Activated CD4-positive, alpha-beta T cell treated with anti-CD3 and anti-CD28 coated beads, Interleukin-2, amount 50 U/mL, for 24 hours (primary cell): ENCODE measurements at regions not wholly inside any gene's neighbourhood (a gene's known extent, or its start where the extent isn't known, plus 50 kb on each side); places are given as distances from the start of the nearest gene placed in this dataset.
"Not testable (repeated sequence)": the region's sequence is repeated elsewhere in the genome, so short reads cannot be mapped to it uniquely, and the experiment has no call there.

Experiments
- DNase-seq, 2 donors: peaks; one replicate each; pipeline ENCODE4 v3.0.0-alpha.2; 2020; ENCODE audit warnings: low read depth in 1 of 2, low spot score in 1 of 2

DNA sequence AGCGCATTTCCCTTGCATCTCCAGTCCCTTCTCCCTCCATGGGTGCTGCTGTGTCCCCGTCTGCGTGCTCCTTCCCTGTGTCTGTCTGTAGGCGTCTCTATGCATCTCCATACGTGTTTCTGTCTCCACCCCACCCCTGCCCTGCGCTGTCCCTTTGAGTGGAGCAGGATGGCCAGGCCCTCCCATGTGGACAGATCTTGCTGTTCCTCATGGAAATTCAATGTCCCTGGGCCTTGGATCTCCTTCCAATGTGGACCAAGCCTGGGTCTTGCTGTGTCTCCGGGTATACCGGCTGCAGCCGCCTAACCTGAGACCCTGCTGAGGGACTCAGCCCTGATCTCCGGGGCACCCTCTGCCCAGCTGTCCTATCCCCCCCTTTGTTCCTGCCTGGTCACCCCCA, 172.7 kb downstream of the BMP7 start:
- no peak for DNase-seq

DNA sequence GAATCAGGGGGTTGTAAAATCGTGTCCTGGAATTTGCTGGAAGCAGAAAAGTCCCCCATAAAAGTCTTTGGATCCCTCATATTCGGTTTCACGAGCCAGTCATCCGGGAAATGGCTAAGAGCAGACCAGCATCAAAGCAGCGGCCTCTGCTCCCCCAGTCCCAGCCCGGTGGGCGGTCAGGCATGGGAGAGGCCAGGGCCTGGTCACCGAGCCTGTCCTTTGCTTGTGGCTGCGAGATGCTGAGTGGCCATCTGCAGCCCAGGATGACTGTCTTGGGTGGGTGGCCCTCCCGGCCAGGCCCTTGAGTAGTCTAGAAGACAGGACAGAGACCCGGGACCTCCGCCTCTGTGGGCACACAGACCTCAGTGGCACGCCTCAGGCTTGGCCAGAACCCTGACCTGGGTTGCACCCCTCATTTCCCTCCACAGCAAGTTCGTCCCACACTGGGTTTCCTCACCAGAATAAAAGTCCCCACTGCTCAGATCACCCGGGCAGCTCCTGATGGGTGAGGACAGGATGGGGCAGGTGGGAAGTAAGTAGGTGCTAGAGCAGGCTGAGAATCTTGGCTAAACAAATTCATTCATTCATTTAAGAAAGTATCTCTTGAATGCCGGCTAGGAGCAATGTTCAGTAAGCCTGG, 172.1 kb downstream of the BMP7 start:
- DNase-seq = no peak

DNA sequence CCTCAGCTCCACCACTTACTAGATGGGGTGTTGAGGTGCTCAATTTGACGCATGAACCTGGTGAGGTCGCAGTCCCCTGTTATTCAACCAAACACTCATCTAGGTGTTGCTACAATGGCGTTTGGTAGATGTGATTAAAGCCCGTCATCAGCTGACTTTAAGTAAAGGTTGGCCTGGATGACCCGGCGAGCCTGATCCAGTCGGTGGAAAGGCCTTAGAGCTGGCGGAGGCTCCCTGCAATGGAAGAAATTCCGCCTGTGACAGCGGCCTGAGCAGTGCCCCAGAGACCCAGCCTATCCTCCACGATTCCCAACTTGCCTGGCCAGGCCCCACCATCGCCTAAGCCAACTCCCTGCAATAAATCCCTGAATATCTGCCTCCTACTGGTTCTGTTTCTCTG, 171.4 kb downstream of the BMP7 start:
- no peak for DNase-seq

DNA sequence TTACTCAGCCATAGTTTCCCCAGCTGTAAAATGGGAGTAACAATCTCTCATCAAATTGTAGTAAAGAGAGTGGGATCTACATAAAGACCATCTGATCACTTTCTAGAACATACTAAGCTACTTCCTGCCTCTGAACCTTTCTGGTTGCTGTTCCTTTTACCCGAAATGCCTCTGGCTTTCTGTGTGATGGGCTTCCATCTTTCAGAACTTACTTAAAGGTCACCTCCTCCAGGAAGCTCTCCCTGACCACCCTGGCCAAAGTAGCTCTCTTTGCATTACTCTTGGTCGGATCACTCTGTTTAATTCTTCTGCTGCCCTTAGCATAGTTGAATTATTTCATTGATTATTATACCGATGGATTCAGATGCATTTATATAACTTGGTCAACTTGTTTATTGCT, 171.0 kb downstream of the BMP7 start:
- no peak for DNase-seq

DNA sequence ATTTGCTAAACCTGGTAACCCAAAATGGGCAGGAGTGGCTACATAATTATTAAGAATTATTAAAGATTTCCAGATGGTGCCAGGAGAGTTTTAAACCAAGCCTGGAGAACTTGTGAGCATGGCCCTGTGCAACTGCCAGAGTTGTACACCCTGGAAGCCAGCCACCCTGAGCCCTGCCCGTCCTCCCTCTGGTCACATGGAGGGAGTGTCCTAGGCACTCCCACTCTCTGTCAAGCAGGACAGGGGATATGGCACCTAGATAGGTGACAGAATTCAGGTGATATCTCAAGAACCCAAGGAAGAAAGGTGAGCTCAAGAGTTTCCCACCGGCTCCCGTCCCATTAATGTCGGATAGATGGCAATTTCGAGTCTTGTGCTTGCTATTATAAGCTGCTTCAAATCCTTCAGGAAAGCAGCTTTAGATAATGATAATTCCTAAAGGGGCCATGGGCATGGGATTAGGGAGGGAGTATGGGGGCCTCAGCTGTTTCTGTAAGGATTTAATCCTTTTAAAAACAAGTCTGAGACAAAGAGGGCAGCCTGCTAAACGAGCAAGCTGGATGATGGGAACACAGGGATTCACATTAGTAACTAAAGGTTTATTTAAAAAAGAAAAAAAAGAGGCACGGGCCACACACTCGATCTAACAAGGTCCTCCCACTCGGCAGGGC, 169.1 kb downstream of the BMP7 start:
- no peak for DNase-seq

DNA sequence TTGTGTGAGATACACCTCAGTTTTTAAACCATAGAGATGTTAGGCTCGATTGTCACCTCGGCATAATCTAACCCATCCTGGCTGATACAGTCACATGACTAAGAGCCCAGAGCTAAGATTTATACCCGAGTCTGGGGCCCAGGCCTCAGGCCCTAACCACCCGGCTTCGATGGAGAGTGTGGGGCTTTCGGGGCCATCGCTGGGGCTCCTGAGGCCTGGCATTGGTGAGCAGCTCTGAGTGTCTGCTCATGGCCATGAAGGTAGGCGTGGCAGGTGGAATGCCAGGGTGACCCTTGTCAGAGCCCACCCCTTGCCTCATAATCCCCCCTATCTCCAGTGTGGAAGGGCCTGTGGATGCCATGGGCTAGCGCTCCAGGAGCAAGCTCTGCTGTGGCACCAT, 164.3 kb downstream of the BMP7 start:
- DNase-seq = no peak

DNA sequence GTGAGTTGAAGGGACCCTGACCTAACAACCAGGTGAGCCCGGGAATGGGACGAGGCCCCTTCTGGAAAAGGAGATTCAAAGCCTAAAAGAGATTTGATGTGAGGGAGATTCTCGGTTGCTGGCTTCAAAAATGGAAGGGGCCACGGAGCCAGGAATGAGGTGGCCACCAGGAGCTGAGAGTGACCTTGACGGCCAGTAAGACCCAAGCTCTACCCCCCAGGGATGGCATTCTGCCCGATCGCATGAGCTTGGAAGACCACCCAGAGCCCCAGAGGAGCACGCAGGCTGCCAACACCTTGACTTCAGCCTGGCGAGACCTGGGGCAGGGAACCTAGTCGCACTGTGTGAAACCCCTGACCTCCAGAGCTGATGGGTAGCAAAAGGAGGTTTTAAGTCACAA, 163.9 kb downstream of the BMP7 start:
- DNase-seq = no peak

DNA sequence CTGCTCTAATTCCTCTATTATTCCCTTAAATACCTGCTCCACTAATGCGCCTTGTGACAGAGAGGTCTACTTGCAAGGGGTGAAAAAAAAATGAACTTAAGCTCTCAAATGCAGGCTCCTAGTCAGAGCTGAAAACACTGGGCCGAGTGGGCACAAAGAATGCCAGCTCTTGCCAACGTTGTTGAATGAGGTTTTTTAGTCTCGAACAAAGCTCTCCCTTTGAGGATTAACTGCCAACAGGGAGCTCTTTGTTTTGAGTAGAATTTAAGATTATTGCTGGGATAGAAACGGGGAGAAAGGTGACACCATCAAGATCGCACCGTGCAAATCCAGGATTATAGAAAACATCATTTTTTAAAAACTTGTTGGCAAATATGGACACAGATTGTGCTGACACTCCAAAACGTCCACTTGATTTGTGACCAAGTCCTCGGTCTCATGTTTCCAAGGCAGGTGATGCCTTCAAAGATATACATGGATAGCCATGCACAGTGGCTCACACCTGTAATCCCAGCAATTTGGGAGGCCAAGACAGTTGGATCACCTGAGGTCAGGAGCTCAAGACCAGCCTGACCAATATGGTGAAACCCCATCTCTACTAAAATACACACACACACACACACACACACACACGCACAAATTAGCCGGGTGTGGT, 163.2 kb downstream of the BMP7 start:
- DNase-seq = no peak

DNA sequence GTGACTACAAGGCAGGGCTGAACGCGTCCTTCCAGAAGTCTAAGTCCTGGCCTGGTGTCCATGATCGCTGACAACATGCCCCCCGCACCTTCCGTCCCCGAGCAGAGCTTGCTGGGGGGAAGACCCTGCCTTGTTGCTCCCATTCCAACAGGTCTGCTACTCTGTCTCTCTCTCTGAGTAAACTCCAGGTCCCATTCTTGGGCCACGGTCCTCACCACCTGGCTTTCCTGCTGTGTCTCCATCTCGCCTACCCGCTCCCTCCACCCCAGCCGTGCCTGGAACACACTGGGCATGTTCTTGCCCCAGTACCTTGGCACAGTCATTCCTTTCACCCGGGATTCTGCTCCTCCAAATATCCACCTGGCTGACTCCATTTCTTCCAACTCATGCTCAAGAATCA, 162.3 kb downstream of the BMP7 start:
- no peak for DNase-seq

DNA sequence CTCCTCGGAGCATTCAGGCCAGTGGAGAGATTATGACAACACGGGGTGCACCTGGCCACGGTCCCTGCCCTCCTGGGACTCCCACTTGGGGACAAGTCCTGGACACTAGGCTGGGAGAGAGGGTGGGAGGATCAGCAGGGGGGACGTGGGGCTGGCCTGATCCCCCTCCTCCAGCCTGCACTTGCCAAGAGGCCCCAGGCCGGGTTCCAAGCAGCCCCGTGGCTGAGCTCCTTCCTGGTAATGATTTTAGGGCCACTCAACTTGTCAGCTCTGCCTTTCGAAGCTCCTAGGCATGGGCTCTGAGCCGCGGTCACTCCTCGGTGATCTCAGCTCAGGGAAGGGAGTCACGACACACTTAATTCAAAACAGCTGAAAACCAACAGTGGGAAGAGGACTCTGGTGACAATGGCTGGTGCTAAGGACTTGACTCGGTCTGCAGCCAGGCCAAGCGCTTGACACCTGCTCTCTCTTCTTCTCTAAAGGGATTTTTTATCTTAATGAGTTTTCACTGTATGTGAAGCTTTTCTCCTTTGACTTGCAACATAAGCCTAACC, 161.7 kb downstream of the BMP7 start:
- DNase-seq = no peak

DNA sequence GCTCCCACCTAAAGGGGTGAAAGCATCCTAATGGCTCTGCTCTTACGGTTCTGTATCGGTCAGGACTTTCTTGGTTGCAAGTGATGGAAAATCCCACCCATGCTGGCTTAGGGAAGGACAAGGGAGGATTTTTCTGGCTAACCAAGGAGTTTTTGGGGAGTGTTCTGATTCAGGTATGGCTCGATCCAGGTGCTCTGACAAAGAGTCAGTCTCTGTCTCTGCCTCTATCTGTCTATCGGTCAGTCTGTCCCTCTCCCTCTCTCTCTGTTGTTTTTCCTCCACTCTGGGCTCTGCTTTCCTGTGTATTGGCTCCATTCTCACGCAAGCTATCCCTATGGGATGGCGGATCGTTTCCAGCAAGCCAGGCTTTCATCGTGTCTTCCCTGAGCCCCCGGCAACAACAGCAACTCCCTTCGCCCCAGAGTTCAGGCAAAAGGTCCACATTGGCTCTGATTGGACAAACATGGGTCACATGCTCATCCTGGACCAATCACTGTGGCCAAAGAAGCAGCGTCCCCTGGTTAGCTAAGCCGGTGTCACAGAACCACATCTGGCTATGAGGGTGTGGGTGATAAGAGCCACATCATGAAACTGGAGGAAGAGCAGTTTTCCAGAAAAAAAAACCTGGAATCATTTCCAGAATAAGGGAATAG, 160.3 kb downstream of the BMP7 start:
- no peak for DNase-seq

DNA sequence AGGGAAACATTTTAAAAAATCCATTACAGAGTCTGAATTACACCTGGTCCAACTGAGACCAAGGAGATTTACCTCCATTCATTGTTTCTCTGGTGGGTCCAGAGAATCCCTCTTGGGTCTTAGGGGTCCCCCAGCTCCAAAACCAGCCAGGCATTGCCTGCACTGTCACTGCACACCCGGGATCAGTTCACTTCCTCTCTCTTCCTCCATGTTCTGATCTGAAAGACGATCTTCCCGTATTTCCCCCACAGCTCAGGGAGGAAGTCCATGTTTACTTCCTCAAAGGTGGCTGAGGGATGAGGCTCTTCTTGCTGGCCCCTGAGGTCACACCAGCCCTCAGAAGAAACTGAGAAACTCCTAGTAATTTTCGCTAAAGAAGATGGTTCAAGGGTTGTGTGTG, 159.7 kb downstream of the BMP7 start:
- no peak for DNase-seq

DNA sequence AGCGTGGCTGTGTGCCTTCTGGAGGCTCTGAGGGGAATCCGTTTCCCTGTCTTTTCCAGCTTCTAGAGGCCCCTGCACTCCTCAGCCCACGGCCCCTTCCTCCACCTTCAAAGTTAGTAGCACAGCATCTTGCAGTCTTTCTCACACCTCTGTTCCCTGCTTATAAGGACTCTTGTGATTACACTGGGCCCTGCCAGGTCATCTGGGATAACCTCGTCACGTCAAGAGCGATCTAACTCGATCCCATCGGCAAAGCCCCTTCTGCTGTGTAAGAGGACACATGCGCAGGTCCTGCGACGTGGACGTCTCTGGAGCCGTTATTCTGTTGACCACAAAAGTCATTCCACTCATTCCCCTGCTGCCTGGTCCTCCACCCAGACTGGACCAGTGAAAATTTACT, 159.2 kb downstream of the BMP7 start:
- no peak for DNase-seq

DNA sequence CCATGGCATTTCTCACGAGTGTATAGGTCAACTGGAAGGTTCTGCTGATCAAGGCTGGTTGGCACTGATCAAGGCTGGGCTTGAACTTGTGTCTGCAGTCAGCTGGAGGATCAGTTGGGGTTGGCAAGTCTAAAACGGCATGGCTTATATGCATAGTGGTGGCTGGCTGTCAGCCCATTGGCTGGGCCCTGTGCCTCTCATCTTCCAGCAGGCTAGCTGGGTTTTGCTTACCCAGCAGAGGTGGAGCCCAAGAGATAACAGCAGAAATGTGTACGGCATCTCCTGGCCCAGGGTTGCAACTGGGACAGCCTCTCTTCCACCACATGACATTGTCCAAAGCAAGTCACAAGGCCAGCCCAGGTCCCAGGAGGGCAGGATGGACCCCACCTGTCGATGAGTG, 158.2 kb downstream of the BMP7 start:
- no peak for DNase-seq

DNA sequence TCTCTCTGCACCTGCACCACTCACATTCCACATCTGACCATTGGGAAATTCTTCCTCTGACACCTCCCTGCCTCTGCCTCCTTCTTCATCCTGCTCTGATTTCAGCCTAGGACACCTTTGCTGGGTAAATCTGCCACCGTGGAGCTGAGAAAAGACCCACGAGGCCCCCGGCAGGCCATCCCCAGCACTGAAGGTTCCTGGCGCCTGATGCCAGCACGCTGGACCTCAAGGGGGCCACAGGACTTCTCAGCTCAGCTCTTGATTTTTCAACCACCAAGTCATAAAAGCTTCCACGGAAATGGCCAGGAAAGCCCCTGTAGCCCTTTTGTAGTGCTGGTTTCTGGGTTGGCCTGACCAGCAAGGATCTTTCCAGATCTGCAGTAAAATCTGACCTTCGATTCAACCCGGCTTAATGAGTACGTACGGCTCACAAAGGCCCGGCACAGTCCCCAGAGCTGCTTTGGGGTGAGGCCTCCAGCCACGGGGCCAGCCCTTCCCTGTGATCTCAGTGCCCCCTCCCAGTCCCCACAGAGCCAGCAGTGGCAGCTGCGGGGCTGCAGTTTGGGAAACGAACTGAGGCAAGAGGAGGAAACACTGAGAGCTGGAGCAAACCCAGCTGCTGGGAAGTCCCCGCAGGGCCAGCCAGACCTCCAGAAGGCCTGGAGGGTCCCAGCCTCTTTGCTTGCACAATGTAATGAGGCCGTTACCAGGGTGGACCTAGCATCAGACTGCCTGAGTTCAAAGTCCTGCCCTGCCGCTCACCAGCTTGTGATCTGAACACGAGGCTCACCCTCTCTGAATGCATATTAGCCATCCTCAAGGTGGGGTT, 157.5 kb downstream of the BMP7 start:
- no peak for DNase-seq

DNA sequence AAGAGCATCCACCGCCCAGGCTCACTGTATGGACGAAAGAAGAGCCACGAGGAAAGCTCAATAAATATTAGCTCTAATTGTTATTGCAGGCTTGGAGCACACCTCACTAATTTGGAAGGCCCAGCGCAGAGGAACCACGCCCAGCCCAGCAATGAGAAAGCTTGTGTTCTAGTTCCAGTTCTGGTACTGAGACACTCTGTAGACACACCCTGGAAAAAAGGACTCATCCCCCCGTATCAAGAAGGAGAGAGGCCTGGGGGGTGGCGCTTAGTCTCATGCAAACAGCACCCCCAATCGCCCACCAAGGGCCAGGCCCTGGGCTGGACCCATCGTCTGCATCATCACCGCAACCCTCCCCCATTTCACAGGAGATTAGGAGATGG, 156.9 kb downstream of the BMP7 start:
- no peak for DNase-seq

DNA sequence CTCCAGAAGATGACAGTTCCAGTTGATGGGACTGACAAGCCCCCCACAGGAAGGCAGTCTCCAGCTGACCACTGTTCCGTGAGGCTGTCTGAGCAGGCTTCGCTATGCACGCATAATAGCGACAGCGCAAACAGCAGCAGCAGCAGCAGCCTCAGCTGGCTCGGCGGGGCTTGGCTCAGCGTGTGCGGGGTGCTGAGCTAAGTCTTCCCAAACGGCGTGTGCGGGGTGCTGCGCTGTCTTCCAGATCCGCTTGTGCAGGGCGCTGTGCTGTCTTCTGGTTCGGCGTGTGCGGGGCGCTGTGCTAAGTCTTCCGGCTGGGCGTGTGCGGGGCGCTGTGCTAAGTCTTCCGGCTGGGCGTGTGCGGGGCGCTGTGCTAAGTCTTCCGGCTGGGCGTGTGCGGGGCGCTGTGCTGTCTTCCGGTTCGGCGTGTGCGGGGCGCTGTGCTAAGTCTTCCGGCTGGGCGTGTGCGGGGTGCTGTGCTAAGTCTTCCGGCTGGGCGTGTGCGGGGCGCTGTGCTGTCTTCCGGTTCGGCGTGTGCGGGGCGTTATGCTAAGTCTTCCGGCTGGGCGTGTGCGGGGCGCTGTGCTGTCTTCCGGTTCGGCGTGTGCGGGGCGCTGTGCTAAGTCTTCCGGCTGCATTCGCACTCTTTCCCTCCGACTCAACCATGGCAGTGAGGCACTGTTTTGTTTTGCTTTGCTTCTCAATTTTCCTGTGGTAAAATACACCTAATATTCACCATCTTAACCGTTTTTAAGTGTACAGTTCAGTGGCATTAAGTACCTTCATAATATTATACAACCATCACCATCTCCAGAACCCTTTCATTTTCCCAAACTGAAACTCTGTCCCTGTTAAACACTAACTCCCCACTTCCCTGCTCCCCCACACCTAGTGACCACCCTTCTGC, 156.1 kb downstream of the BMP7 start:
- DNase-seq = not testable (repeated sequence)

DNA sequence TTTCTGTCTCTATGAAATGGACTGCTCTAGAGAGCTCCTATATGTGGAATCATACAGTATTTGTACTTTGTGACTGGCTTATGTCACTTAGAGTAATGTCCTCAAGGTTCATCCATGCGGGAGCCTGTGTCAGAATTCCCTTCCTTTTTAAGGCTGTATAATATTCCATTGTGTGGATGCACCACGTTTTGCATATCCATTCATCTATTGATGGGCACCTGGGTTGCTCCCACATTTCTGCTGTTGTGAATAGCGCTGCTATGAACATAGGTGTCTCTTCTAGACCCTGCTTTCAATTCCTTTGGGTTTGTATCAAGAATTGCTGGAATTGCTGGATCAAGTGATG, 155.4 kb downstream of the BMP7 start:
- no peak for DNase-seq

DNA sequence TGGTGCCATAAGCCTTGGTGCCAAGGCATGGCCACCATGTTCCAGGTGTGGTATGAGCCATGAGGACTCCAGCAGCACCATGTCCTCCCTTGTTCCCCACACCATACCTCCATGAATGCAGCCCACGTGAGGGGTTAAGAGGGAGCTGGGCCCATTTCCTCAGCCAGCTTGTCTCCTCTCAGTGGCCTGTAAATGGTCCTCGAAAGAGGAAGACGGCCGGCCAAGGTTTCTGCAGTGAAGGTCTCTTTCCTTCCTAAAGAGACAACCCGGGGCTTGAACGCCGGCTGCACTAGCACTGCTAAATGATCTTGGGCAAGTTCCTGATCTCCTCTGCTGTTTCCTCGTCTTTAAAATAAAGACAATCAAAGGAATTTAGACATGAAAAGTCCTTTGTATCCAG, 154.0 kb downstream of the BMP7 start:
- DNase-seq = no peak

DNA sequence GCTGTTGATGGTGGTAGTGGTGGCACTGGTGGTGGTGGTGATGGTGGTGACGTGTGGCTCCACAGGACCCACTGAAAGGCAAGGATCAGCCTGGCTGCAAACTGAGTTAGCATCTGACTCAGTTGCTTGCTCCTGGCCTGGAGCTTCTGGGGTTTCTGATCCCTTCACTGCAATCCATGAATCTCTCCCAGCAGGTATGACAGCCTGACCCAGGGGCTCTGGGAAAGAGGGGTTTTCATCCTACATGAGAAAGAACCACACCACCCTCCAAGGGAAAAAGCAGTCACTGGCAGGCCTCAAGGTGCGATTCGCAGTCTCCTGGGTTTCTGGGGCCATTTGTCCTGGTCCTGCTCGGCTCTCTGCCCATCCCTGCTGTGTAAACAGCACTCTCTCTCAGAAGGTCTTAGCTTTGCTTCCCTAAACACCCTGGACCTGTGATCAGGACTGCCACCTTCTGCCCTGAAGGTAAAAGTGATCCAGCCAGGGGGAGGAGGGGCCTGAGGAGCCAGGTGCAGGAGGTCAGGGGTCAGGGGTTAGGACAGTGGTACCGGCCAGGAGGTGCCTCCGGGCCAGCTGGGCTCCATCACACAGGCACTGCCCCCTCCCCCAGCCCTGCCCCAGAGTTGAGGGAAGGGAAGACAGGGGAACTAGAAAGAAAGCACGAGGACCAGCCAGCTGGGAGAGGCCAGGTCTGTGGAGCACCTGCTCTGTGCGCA, 152.0 kb downstream of the BMP7 start:
- no peak for DNase-seq
